ENCODE measurements at regions not wholly inside any gene's neighbourhood (a gene's known extent, or its start where the extent isn't known, plus 50 kb on each side); places are given as distances from the start of the nearest gene placed in this dataset.

- WGBS, 2 experiments (ENCODE audit: insufficient coverage in 1 of 2, insufficient read length in 1 of 2): 83 to 93% methylated on average over 3 to 6 of the region's 6 CpGs
Measured at GRCh38 chr2:3099145-3099859, 278.3 kb downstream of the EIPR1 start.

GRCh38 chr2:3098231-3098630 is 279.4 kb downstream of the EIPR1 start:
- Mint-ChIP-seq H3K4me3 (no peak overlapping the region), H3K27ac (no peak overlapping the region), H3K27me3 (ENCODE audit: insufficient read depth) (peaks cover 3% of the 10 kb centered on the region), H3K4me1 (peaks cover 3% of the 10 kb centered on the region), H3K36me3 (ENCODE audit: low read depth) (no peaks in the 10 kb centered on the region), H3K9me3 (no peaks in the 10 kb centered on the region)
- WGBS, 2 experiments (ENCODE audit: insufficient coverage in 1 of 2, insufficient read length in 1 of 2): 96% methylated on average over 2 of the region's 2 CpGs; no CpG with 5 or more reads in 1 of the 2 experiments
- DNase-seq: no peak
- H3K36me3 ChIP-seq (ENCODE audit: control insufficient read depth, insufficient read depth, low read length): no peaks in the 10 kb centered on the region
- no peaks in the 10 kb centered on the region for H3K9me3 ChIP-seq (ENCODE audit: control insufficient read depth, low read length)
- no peak for TF ChIP-seq CTCF (conservative IDR thresholded peaks at IDR 0.05)
- H3K9ac ChIP-seq (ENCODE audit: extremely low read depth, low read length, poor library complexity, severe bottlenecking): no peak overlapping the region
- no peaks in the 10 kb centered on the region for H3K4me1 ChIP-seq (ENCODE audit: control insufficient read depth, insufficient read depth, low read length)
- no peaks in the 10 kb centered on the region for H3K27me3 ChIP-seq (ENCODE audit: control insufficient read depth, insufficient read depth, low read length, poor library complexity, severe bottlenecking)
- H3K27ac ChIP-seq (ENCODE audit: low read depth, low read length): no peak overlapping the region
- no peak overlapping the region for H3K4me3 ChIP-seq (ENCODE audit: low read length)

More at GRCh38 chr2:3099145-3099859, 278.3 kb downstream of the EIPR1 start:
- no peak overlapping the region for H3K4me3 ChIP-seq (ENCODE audit: low read length)
- Mint-ChIP-seq H3K9me3 (no peaks in the 10 kb centered on the region), H3K27ac (no peak overlapping the region), H3K27me3 (ENCODE audit: insufficient read depth) (peaks cover 3% of the 10 kb centered on the region), H3K4me1 (peaks cover 7% of the 10 kb centered on the region), H3K36me3 (ENCODE audit: low read depth) (no peaks in the 10 kb centered on the region), H3K4me3 (no peak overlapping the region)
- no peak for DNase-seq
- no peak overlapping the region for H3K27ac ChIP-seq (ENCODE audit: low read depth, low read length)
- H3K9ac ChIP-seq (ENCODE audit: extremely low read depth, low read length, poor library complexity, severe bottlenecking): no peak overlapping the region
- H3K27me3 ChIP-seq (ENCODE audit: control insufficient read depth, insufficient read depth, low read length, poor library complexity, severe bottlenecking): no peaks in the 10 kb centered on the region
- H3K9me3 ChIP-seq (ENCODE audit: control insufficient read depth, low read length): no peaks in the 10 kb centered on the region
- no peaks in the 10 kb centered on the region for H3K36me3 ChIP-seq (ENCODE audit: control insufficient read depth, insufficient read depth, low read length)
- H3K4me1 ChIP-seq (ENCODE audit: control insufficient read depth, insufficient read depth, low read length): no peaks in the 10 kb centered on the region
- no peak for TF ChIP-seq CTCF (conservative IDR thresholded peaks at IDR 0.05)

- TF ChIP-seq CTCF (conservative IDR thresholded peaks at IDR 0.05): no peak
- no peak for DNase-seq
- Histone ChIP-seq H3K4me1 (ENCODE audit: control insufficient read depth, insufficient read depth, low read length) (no peaks in the 10 kb centered on the region), H3K4me3 (ENCODE audit: low read length) (no peak overlapping the region), H3K9ac (ENCODE audit: extremely low read depth, low read length, poor library complexity, severe bottlenecking) (no peak overlapping the region), H3K36me3 (ENCODE audit: control insufficient read depth, insufficient read depth, low read length) (no peaks in the 10 kb centered on the region), H3K9me3 (ENCODE audit: control insufficient read depth, low read length) (no peaks in the 10 kb centered on the region), H3K27ac (ENCODE audit: low read depth, low read length) (no peak overlapping the region), H3K27me3 (ENCODE audit: control insufficient read depth, insufficient read depth, low read length, poor library complexity, severe bottlenecking) (no peaks in the 10 kb centered on the region)
- WGBS, 2 experiments (ENCODE audit: insufficient coverage in 1 of 2, insufficient read length in 1 of 2): 93 to 100% methylated on average over 7 to 9 of the region's 9 CpGs
- Mint-ChIP-seq H3K27ac (no peak overlapping the region), H3K27me3 (ENCODE audit: insufficient read depth) (peaks cover 3% of the 10 kb centered on the region), H3K9me3 (no peaks in the 10 kb centered on the region), H3K36me3 (ENCODE audit: low read depth) (no peaks in the 10 kb centered on the region), H3K4me1 (peaks cover 3% of the 10 kb centered on the region), H3K4me3 (no peak overlapping the region)
Measured at GRCh38 chr2:3097804-3098203, 279.8 kb downstream of the EIPR1 start.
